IMR-90 (cell line): ENCODE measurements at regions not wholly inside any gene's neighbourhood (a gene's known extent, or its start where the extent isn't known, plus 50 kb on each side); places are given as distances from the start of the nearest gene placed in this dataset.

Source experiments
- ATAC-seq: fragments of 200-7000 bp; cut with Tn5 transposase; 2 replicates; pipeline ENCODE4 v1.9.1; 2020; ENCODE audit warnings: low read depth, mild to moderate bottlenecking, moderate library complexity
- BruUV-seq: library from RNA; stranded (reverse); fragments of 400-500 nt; replicated peaks from 2 replicates; lab custom pipeline; 2021; lab: Mats Ljungman, UMichigan
- CTCF ChIA-PET: fragments of 300-600 bp; formaldehyde crosslinking; extraction: SDS; loops from one replicate; lab custom pipeline; 2021; ENCODE audit warnings: antibody characterized with exemption; lab: Yijun Ruan, JAX
- POLR2A ChIA-PET: fragments of 300-600 bp; sonication (Branson Sonifier 250); formaldehyde crosslinking; loops from one replicate; lab custom pipeline; 2022; ENCODE audit warnings: antibody characterized with exemption; ENCODE audit not compliant: unreplicated experiment; lab: Charles Lee
- DNase-seq: peaks from one replicate; pipeline ENCODE4 v3.0.0; 2013
- H2AFZ ChIP-seq: replicated peaks from 2 replicates; pipeline ENCODE3; 2013; ENCODE audit warnings: low read length, mild to moderate bottlenecking; ENCODE audit not compliant: poor library complexity
- H2AK5ac ChIP-seq: 2 replicates; pipeline ENCODE4 v1.6.1; 2013; ENCODE audit warnings: low read depth, low read length, inconsistent platforms
- H2AK9ac ChIP-seq: replicated peaks from 2 replicates; pipeline ENCODE3; 2013; ENCODE audit warnings: mild to moderate bottlenecking, low read depth, low read length, moderate library complexity; ENCODE audit not compliant: poor library complexity
- H2BK120ac ChIP-seq: 2 replicates; pipeline ENCODE4 v1.6.1; 2013; ENCODE audit warnings: low read depth, low read length, inconsistent platforms
- H2BK15ac ChIP-seq: 3 replicates; pipeline ENCODE4 v1.6.1; 2013; ENCODE audit warnings: low read depth, low read length, inconsistent platforms
- H2BK20ac ChIP-seq: 2 replicates; pipeline ENCODE4 v1.6.1; 2013; ENCODE audit warnings: low read depth, mild to moderate bottlenecking, inconsistent platforms, low read length, moderate library complexity
- H2BK5ac ChIP-seq: 2 replicates; pipeline ENCODE4 v1.6.1; 2013; ENCODE audit warnings: mild to moderate bottlenecking, low read depth, low read length, inconsistent platforms; ENCODE audit not compliant: poor library complexity, severe bottlenecking
- H3K14ac ChIP-seq: replicated peaks from 2 replicates; pipeline ENCODE4 v1.6.1; 2013; ENCODE audit warnings: low read depth, low read length, inconsistent platforms
- H3K18ac ChIP-seq: 2 replicates; pipeline ENCODE4 v1.6.1; 2013; ENCODE audit warnings: low read depth, low read length, control low read depth
- H3K23ac ChIP-seq: 2 replicates; pipeline ENCODE4 v1.6.1; 2013; ENCODE audit warnings: low read depth, low read length, inconsistent platforms
- H3K27ac ChIP-seq: 2 replicates; pipeline ENCODE4 v1.5.1; 2013; ENCODE audit warnings: mild to moderate bottlenecking, control low read depth, low read length; ENCODE audit not compliant: insufficient read depth
- H3K27me3 ChIP-seq: 2 replicates; pipeline ENCODE4 v1.6.1; 2013; ENCODE audit warnings: low read length; ENCODE audit not compliant: control insufficient read depth, insufficient read depth
- H3K36me3 ChIP-seq: 2 replicates; pipeline ENCODE4 v1.6.1; 2013; ENCODE audit warnings: low read length, mixed read lengths; ENCODE audit not compliant: control insufficient read depth, insufficient read depth
- H3K4ac ChIP-seq: 2 replicates; pipeline ENCODE4 v1.6.1; 2013; ENCODE audit warnings: low read depth, low read length, inconsistent platforms
- H3K4me1 ChIP-seq: 2 replicates; pipeline ENCODE4 v1.6.1; 2013; ENCODE audit warnings: low read length, mixed read lengths; ENCODE audit not compliant: control insufficient read depth, insufficient read depth
- H3K4me2 ChIP-seq: 2 replicates; pipeline ENCODE4 v1.6.1; 2013; ENCODE audit warnings: low read depth, mild to moderate bottlenecking, control low read depth, low read length, moderate library complexity
- H3K4me3 ChIP-seq: 2 replicates; pipeline ENCODE4 v1.5.1; 2013; ENCODE audit warnings: low read depth, mild to moderate bottlenecking, control low read depth, low read length, moderate library complexity; ENCODE audit not compliant: insufficient read depth
- H3K56ac ChIP-seq: 2 replicates; pipeline ENCODE4 v1.6.1; 2013; ENCODE audit warnings: low read length, inconsistent platforms; ENCODE audit not compliant: insufficient read depth; ENCODE audit errors: extremely low read depth
- H3K79me1 ChIP-seq, 2 experiments: 2 replicates each; pipeline ENCODE4 v1.6.1; 2013; ENCODE audit warnings: low read length in 2 of 2, inconsistent platforms in 1 of 2, low read depth in 1 of 2
- H3K9ac ChIP-seq: 2 replicates; pipeline ENCODE4 v1.6.1; 2013; ENCODE audit warnings: low read depth, low read length, control low read depth
- H3K9me1 ChIP-seq: 2 replicates; pipeline ENCODE4 v1.6.1; 2013; ENCODE audit warnings: low read length, inconsistent platforms; ENCODE audit not compliant: insufficient read depth
- H3K9me3 ChIP-seq: 2 replicates; pipeline ENCODE4 v1.6.1; 2013; ENCODE audit warnings: low read length; ENCODE audit not compliant: control insufficient read depth, insufficient read depth
- H4K20me1 ChIP-seq: 2 replicates; pipeline ENCODE4 v1.6.1; 2013; ENCODE audit warnings: low read length, inconsistent platforms; ENCODE audit not compliant: insufficient read depth
- H4K5ac ChIP-seq: 2 replicates; pipeline ENCODE4 v1.6.1; 2013; ENCODE audit warnings: mild to moderate bottlenecking, low read depth, low read length, control low read depth
- H4K8ac ChIP-seq, 2 experiments: 2 replicates each; pipeline ENCODE4 v1.6.1; 2013; ENCODE audit warnings: low read depth in 2 of 2, low read length in 2 of 2, control low read depth in 1 of 2, inconsistent platforms in 1 of 2
- H4K91ac ChIP-seq: 2 replicates; pipeline ENCODE4 v1.6.1; 2013; ENCODE audit warnings: low read depth, low read length, inconsistent platforms; ENCODE audit not compliant: insufficient read depth
- CHD1 ChIP-seq: IDR thresholded peaks from 2 replicates; pipeline ENCODE4 v1.6.1; 2012; ENCODE audit warnings: low read depth, low read length, improper control_type of control experiment
- MAFK ChIP-seq: IDR thresholded peaks from 2 replicates; pipeline ENCODE4 v1.6.1; 2012; ENCODE audit warnings: low read depth, low read length, improper control_type of control experiment
- NFE2L2 ChIP-seq: fragments of 150-350 bp; IDR thresholded peaks from 2 replicates; pipeline ENCODE4 v1.6.1; 2016; ENCODE audit warnings: low read depth, mild to moderate bottlenecking, low read length
- WGBS, 2 experiments: methylation state at CpG; one replicate each; pipeline versions ENCODE4 v1.1.5 to v1.1.7; 2013; ENCODE audit warnings: missing lambda C conversion rate in 2 of 2; ENCODE audit not compliant: insufficient read length in 1 of 2; ENCODE audit errors: extremely low coverage in 2 of 2; 5-methylcytosine and 5-hydroxymethylcytosine counted together
- dilution Hi-C: fragments of 300-500 bp; cut with HindIII; formaldehyde crosslinking; loops from one replicate; pipeline ENCODE4 v1.14.3; 2018; ENCODE audit warnings: low sequenced_read_pairs; ENCODE audit not compliant: unreplicated experiment
- in situ Hi-C: fragments of 300-500 bp; cut with MboI; formaldehyde crosslinking; loops from 3 replicates; pipeline ENCODE4 v1.14.3; 2019; ENCODE audit warnings: low sequenced_read_pairs, inconsistent platforms, mixed read lengths
- intact Hi-C: fragments of 100-400 bp; cut with micrococcal nuclease; formaldehyde crosslinking; loops from 2 replicates; pipeline ENCODE4 v1.10.0; 2022

DNA sequence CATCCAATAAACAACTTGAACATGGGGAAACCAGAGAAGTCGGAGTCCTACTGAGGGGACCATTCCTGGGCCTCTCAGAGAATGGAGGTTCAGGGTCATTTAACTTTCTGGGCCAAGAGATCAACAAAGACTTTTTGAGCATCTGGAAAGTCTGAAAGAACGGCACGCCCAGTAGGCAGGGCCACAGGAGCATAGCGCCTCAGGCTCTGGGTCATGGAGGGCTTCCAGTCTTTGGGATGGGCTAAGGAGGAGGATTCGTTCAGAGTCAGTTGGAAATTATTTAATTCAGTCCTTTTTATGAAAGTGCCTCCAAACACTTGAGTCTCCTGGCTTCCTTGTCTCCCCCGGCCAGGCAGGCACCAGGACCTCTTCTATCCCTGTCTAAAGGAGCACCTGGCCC lies 101.1 kb upstream of the GLI2 start:
- no peak overlapping the region for H3K14ac ChIP-seq
- dilution Hi-C loops (no loop called here), in situ Hi-C loops (no loop called here), intact Hi-C loops (no loop called here)
- H3K4me3 ChIP-seq: no peak overlapping the region
- H2BK120ac ChIP-seq: no peak overlapping the region
- CTCF ChIA-PET: no interaction called here
- H3K27ac ChIP-seq: no peak overlapping the region
- H3K18ac ChIP-seq: no peak overlapping the region
- BruUV-seq: no TSS peak
- H4K20me1 ChIP-seq: no peaks in the 10 kb centered on the region
- no peaks in the 10 kb centered on the region for H3K9me3 ChIP-seq
- no peaks in the 10 kb centered on the region for H3K9me1 ChIP-seq
- no peak overlapping the region for H2BK20ac ChIP-seq
- no peak overlapping the region for H3K23ac ChIP-seq
- DNase-seq (no peak), ATAC-seq (no peak)
- no peak overlapping the region for H4K8ac ChIP-seq
- POLR2A ChIA-PET: no interaction called here
- TF ChIP-seq MAFK (no peak), NFE2L2 (no peak), CHD1 (no peak)
- no peaks in the 10 kb centered on the region for H3K36me3 ChIP-seq
- H3K9ac ChIP-seq: no peak overlapping the region
- H4K5ac ChIP-seq: no peak overlapping the region
- H3K4me1 ChIP-seq: peaks cover 5% of the 10 kb centered on the region; the same call in 1 of the 2 replicates
- H3K4ac ChIP-seq: no peak overlapping the region
- no peak overlapping the region for H2BK15ac ChIP-seq
- H2BK5ac ChIP-seq: no peak overlapping the region
- no peak overlapping the region for H4K91ac ChIP-seq
- no peak overlapping the region for H2AFZ ChIP-seq
- no peak overlapping the region for H2AK5ac ChIP-seq
- no peak overlapping the region for H2AK9ac ChIP-seq
- no peaks in the 10 kb centered on the region for H3K79me1 ChIP-seq
- H3K27me3 ChIP-seq: peaks cover 60% of the 10 kb centered on the region
- H3K56ac ChIP-seq: no peak overlapping the region
- no peak overlapping the region for H3K4me2 ChIP-seq
- WGBS, 2 experiments: no CpG with 5 or more reads among the region's 6 CpGs
